Tibial nerve (tissue), 4 donors: ENCODE measurements at regions not wholly inside any gene's neighbourhood (a gene's known extent, or its start where the extent isn't known, plus 50 kb on each side); places are given as distances from the start of the nearest gene placed in this dataset.

Experiments used
- DNase-seq, 2 donors: peaks; one replicate each; pipeline ENCODE4 v3.0.0-alpha.2; 2019; ENCODE audit warnings: low spot score in 2 of 2
- H3K27ac ChIP-seq, 4 donors: fragments of 200-600 bp; sonication (generic) in 3 of 4; one replicate each; pipeline ENCODE4 v1.5.1; 2017 to 2019; ENCODE audit warnings: mild to moderate bottlenecking in 1 of 4
- H3K27me3 ChIP-seq, 2 donors: fragments of 200-600 bp; sonication (generic) in 1 of 2; one replicate each; pipeline versions ENCODE4 v1.5.1 to v1.6.0; 2017 to 2019
- H3K36me3 ChIP-seq, 3 donors: fragments of 200-600 bp; sonication (generic); one replicate each; pipeline ENCODE4 v1.5.1; 2018 to 2019
- H3K4me1 ChIP-seq, 4 donors: fragments of 200-600 bp; sonication (generic) in 3 of 4; one replicate each; pipeline ENCODE4 v1.5.1; 2017 to 2019
- H3K4me3 ChIP-seq, 4 donors: fragments of 200-600 bp; sonication (generic) in 3 of 4; one replicate each; pipeline ENCODE4 v1.5.1; 2017 to 2019; ENCODE audit warnings: mild to moderate bottlenecking in 1 of 4, moderate library complexity in 1 of 4
- H3K9me3 ChIP-seq, 4 donors: fragments of 200-600 bp; sonication (generic) in 3 of 4; one replicate each; pipeline ENCODE4 v1.5.1; 2017 to 2019
- CTCF ChIP-seq, 5 experiments: fragments of 200-600 bp in 3 of 5; fragments of 450-650 bp in 2 of 5; sonication (generic) in 3 of 5; IDR thresholded peaks; one replicate each; pipeline ENCODE4 v1.5.1; 2016 to 2019; ENCODE audit warnings: antibody characterized with exemption in 5 of 5, mild to moderate bottlenecking in 3 of 5, moderate library complexity in 2 of 5
- EP300 ChIP-seq, 2 donors: sonication (generic); formaldehyde crosslinking; IDR thresholded peaks; one replicate each; pipeline ENCODE4 v1.6.1; 2017; ENCODE audit warnings: antibody characterized with exemption in 2 of 2, mild to moderate bottlenecking in 1 of 2
- POLR2A ChIP-seq, 2 donors: fragments of 450-650 bp; IDR thresholded peaks; one replicate each; pipeline ENCODE4 v1.6.1; 2017; ENCODE audit warnings: antibody characterized with exemption in 2 of 2, mild to moderate bottlenecking in 2 of 2, moderate library complexity in 2 of 2
- WGBS, 2 donors: methylation state at CpG; one replicate each; pipeline ENCODE4 v1.1.5; 2018; 5-methylcytosine and 5-hydroxymethylcytosine counted together

- Histone ChIP-seq H3K27ac (no peak overlapping the region), H3K4me1 (no peaks in the 10 kb centered on the region), H3K4me3 (no peak overlapping the region), H3K27me3 (no peaks in the 10 kb centered on the region), H3K36me3 (no peaks in the 10 kb centered on the region), H3K9me3 (peaks cover 0 to 19% (median 0%) of the 10 kb centered on the region in 4 donors)
- DNase-seq, result no peak
- 78 to 88% methylated on average over 1 of the region's 1 CpG for WGBS, 2 donors
- TF ChIP-seq CTCF (IDR thresholded peaks at IDR 0.05) (no peak), POLR2A (IDR thresholded peaks at IDR 0.05) (no peak), EP300 (IDR thresholded peaks at IDR 0.05) (no peak)
Observed at GRCh38 chr16:72415379-72415778, 243.4 kb upstream of the PMFBP1 start.

- H3K27me3 ChIP-seq, result no peaks in the 10 kb centered on the region
- no peak overlapping the region for H3K4me3 ChIP-seq
- TF ChIP-seq EP300 (IDR thresholded peaks at IDR 0.05), result no peak
- TF ChIP-seq CTCF (IDR thresholded peaks at IDR 0.05), result no peak
- no peak for TF ChIP-seq POLR2A (IDR thresholded peaks at IDR 0.05)
- H3K36me3 ChIP-seq, result no peaks in the 10 kb centered on the region
- 55 to 56% methylated on average over 2 of the region's 2 CpGs for whole genome bisulfite sequencing, 2 donors
- no peak overlapping the region for H3K27ac ChIP-seq
- H3K9me3 ChIP-seq, result no peaks in the 10 kb centered on the region
- no peaks in the 10 kb centered on the region for H3K4me1 ChIP-seq
- DNase-seq, result no peak
Observed at GRCh38 chr16:72410492-72410891, 238.5 kb upstream of the PMFBP1 start.

GRCh38 chr16:72409423-72409822 lies 237.5 kb upstream of the PMFBP1 start:
- H3K9me3 ChIP-seq, result no peaks in the 10 kb centered on the region
- DNase-seq, result no peak
- no peaks in the 10 kb centered on the region for H3K36me3 ChIP-seq
- no peak overlapping the region for H3K27ac ChIP-seq
- WGBS, 2 donors, result 47 to 49% methylated on average over 3 of the region's 3 CpGs
- no peak overlapping the region for H3K4me3 ChIP-seq
- H3K4me1 ChIP-seq, result no peaks in the 10 kb centered on the region
- no peaks in the 10 kb centered on the region for H3K27me3 ChIP-seq
- TF ChIP-seq POLR2A (IDR thresholded peaks at IDR 0.05), result no peak
- TF ChIP-seq EP300 (IDR thresholded peaks at IDR 0.05), result no peak
- TF ChIP-seq CTCF (IDR thresholded peaks at IDR 0.05), result no peak

- Histone ChIP-seq H3K4me3 (no peak overlapping the region), H3K4me1 (no peaks in the 10 kb centered on the region), H3K27ac (no peak overlapping the region), H3K9me3 (no peaks in the 10 kb centered on the region), H3K36me3 (no peaks in the 10 kb centered on the region), H3K27me3 (no peaks in the 10 kb centered on the region)
- 82 to 85% methylated on average over 1 of the region's 1 CpG for whole genome bisulfite sequencing, 2 donors
- TF ChIP-seq EP300 (IDR thresholded peaks at IDR 0.05) (no peak), CTCF (IDR thresholded peaks at IDR 0.05) (no peak), POLR2A (IDR thresholded peaks at IDR 0.05) (no peak)
- DNase-seq, result no peak
Observed at GRCh38 chr16:72406390-72406789, 234.4 kb upstream of the PMFBP1 start.

- TF ChIP-seq EP300 (IDR thresholded peaks at IDR 0.05) (no peak), CTCF (IDR thresholded peaks at IDR 0.05) (no peak), POLR2A (IDR thresholded peaks at IDR 0.05) (no peak)
- no peak for DNase-seq
- no peaks in the 10 kb centered on the region for H3K27me3 ChIP-seq
- H3K9me3 ChIP-seq, result no peaks in the 10 kb centered on the region
- no peak overlapping the region for H3K4me3 ChIP-seq
- no peak overlapping the region for H3K27ac ChIP-seq
- no peaks in the 10 kb centered on the region for H3K36me3 ChIP-seq
- H3K4me1 ChIP-seq, result peaks cover 0 to 7% (median 0%) of the 10 kb centered on the region in 4 donors
Observed at GRCh38 chr16:72404299-72404698, 232.3 kb upstream of the PMFBP1 start.
